ENCODE measurements at regions not wholly inside any gene's neighbourhood (a gene's known extent, or its start where the extent isn't known, plus 50 kb on each side); places are given as distances from the start of the nearest gene placed in this dataset.

DNA sequence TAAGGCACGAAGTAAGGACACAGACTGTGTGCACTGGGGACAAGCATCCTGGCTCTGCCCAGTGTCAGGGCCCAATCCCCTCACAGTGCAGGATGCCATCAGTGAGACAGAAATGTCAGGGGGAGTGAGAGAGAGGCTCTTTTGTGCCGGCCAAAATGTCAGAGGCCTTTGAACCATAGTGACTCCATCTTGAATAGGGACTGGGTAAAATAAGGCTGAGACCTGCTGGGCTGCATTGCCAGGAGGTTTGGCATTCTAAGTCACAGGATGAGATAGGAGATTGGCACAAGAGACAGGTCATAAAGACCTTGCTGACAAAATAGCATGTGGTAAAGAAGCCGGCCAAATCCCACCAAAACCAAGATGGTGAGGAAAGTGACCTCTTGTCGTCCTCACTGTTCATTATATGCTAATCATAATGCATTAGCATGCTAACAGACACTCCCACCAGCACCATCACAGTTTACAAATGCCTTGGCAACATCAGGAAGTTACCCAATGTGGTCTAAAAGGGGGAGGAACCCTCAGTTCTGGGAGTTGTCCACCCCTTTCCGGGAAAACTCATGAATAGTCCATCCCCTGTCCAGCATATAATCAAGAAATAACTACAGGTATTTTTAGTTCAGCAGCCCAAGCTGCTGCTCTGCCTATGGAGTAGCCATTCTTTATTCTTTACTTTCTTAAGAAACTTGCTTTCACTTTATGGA is 337.4 kb downstream of the LPIN1 start:
- TF ChIP-seq, protein P1, sequence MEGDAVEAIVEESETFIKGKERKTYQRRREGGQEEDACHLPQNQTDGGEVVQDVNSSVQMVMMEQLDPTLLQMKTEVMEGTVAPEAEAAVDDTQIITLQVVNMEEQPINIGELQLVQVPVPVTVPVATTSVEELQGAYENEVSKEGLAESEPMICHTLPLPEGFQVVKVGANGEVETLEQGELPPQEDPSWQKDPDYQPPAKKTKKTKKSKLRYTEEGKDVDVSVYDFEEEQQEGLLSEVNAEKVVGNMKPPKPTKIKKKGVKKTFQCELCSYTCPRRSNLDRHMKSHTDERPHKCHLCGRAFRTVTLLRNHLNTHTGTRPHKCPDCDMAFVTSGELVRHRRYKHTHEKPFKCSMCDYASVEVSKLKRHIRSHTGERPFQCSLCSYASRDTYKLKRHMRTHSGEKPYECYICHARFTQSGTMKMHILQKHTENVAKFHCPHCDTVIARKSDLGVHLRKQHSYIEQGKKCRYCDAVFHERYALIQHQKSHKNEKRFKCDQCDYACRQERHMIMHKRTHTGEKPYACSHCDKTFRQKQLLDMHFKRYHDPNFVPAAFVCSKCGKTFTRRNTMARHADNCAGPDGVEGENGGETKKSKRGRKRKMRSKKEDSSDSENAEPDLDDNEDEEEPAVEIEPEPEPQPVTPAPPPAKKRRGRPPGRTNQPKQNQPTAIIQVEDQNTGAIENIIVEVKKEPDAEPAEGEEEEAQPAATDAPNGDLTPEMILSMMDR (IDR thresholded peaks at IDR 0.05), result no peak
- TF ChIP-seq EZH2 (IDR thresholded peaks at IDR 0.05) (no peak), EZH2phosphoT487 (IDR thresholded peaks at IDR 0.05) (no peak)
